Omental fat pad (tissue), 3 donors: ENCODE measurements at regions not wholly inside any gene's neighbourhood (a gene's known extent, or its start where the extent isn't known, plus 50 kb on each side); places are given as distances from the start of the nearest gene placed in this dataset.

Experiments
- ATAC-seq: fragments of 150-250 bp; one replicate; pipeline ENCODE4 v1.9.1; 2016; ENCODE audit warnings: mild to moderate bottlenecking, moderate library complexity; ENCODE audit not compliant: low FRiP score
- DNase-seq: peaks from one replicate; pipeline ENCODE4 v3.0.0-alpha.2; 2019; ENCODE audit warnings: low spot score
- CTCF ChIP-seq, 3 donors: fragments of 450-650 bp; IDR thresholded peaks; one replicate each; pipeline ENCODE4 v1.5.1; 2016 to 2017; ENCODE audit warnings: antibody characterized with exemption in 3 of 3, mild to moderate bottlenecking in 3 of 3, moderate library complexity in 2 of 3

GRCh38 chr4:23322732-23323131, 567.1 kb downstream of the PPARGC1A start:
- no peak for DNase-seq
- no peak for TF ChIP-seq CTCF (IDR thresholded peaks at IDR 0.05)
- no peak for ATAC-seq

GRCh38 chr4:23320931-23321587, 568.8 kb downstream of the PPARGC1A start:
- DNase-seq: no peak
- no peak for TF ChIP-seq CTCF (IDR thresholded peaks at IDR 0.05)
- no peak for ATAC-seq

- DNase-seq (no peak), ATAC-seq (no peak)
- no peak for TF ChIP-seq CTCF (IDR thresholded peaks at IDR 0.05)
Measured at GRCh38 chr4:23312686-23313085, 577.2 kb downstream of the PPARGC1A start.

- ATAC-seq (no peak), DNase-seq (no peak)
- no peak for TF ChIP-seq CTCF (IDR thresholded peaks at IDR 0.05)
Measured at GRCh38 chr4:23311983-23312382, 577.9 kb downstream of the PPARGC1A start.

- no peak for DNase-seq
- ATAC-seq: no peak
- no peak for TF ChIP-seq CTCF (IDR thresholded peaks at IDR 0.05)
Measured at GRCh38 chr4:23305026-23305425, 584.8 kb downstream of the PPARGC1A start.

- ATAC-seq (no peak), DNase-seq (no peak)
- no peak for TF ChIP-seq CTCF (IDR thresholded peaks at IDR 0.05)
Measured at GRCh38 chr4:23298371-23298770, 591.5 kb downstream of the PPARGC1A start.

- TF ChIP-seq CTCF (IDR thresholded peaks at IDR 0.05): no peak
- no peak for ATAC-seq
- no peak for DNase-seq
Measured at GRCh38 chr4:23297327-23297726, 592.5 kb downstream of the PPARGC1A start.
